ENCODE measurements at regions not wholly inside any gene's neighbourhood (a gene's known extent, or its start where the extent isn't known, plus 50 kb on each side); places are given as distances from the start of the nearest gene placed in this dataset.

GRCh38 chr17:68184816-68185436 is 62.9 kb upstream of the AMZ2 start:
- TF ChIP-seq, protein P1, sequence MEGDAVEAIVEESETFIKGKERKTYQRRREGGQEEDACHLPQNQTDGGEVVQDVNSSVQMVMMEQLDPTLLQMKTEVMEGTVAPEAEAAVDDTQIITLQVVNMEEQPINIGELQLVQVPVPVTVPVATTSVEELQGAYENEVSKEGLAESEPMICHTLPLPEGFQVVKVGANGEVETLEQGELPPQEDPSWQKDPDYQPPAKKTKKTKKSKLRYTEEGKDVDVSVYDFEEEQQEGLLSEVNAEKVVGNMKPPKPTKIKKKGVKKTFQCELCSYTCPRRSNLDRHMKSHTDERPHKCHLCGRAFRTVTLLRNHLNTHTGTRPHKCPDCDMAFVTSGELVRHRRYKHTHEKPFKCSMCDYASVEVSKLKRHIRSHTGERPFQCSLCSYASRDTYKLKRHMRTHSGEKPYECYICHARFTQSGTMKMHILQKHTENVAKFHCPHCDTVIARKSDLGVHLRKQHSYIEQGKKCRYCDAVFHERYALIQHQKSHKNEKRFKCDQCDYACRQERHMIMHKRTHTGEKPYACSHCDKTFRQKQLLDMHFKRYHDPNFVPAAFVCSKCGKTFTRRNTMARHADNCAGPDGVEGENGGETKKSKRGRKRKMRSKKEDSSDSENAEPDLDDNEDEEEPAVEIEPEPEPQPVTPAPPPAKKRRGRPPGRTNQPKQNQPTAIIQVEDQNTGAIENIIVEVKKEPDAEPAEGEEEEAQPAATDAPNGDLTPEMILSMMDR (conservative IDR thresholded peaks at IDR 0.05; ENCODE audit: low read depth, low read length) = no peak
- no peak for TF ChIP-seq POLR2A (IDR thresholded peaks at IDR 0.05; ENCODE audit: low read depth, low read length)
- no peak for TF ChIP-seq USF2 (IDR thresholded peaks at IDR 0.05; ENCODE audit: low read depth, low read length)
- TF ChIP-seq, protein P2, sequence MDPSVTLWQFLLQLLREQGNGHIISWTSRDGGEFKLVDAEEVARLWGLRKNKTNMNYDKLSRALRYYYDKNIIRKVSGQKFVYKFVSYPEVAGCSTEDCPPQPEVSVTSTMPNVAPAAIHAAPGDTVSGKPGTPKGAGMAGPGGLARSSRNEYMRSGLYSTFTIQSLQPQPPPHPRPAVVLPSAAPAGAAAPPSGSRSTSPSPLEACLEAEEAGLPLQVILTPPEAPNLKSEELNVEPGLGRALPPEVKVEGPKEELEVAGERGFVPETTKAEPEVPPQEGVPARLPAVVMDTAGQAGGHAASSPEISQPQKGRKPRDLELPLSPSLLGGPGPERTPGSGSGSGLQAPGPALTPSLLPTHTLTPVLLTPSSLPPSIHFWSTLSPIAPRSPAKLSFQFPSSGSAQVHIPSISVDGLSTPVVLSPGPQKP (IDR thresholded peaks at IDR 0.05; ENCODE audit: borderline replicate concordance, low read depth, low read length) = no peak
- TF ChIP-seq FOS (IDR thresholded peaks at IDR 0.05; ENCODE audit: low read depth, low read length) = no peak
- TF ChIP-seq RFX5 (IDR thresholded peaks at IDR 0.05; ENCODE audit: low read depth, low read length) = no peak
- TF ChIP-seq CEBPB (IDR thresholded peaks at IDR 0.05; ENCODE audit: low read depth, low read length) = no peak
- no peak for TF ChIP-seq RAD21 (IDR thresholded peaks at IDR 0.05; ENCODE audit: low read length)

Measured in IMR-90 (cell line).